Activated CD8-positive, alpha-beta T cell treated with anti-CD3 and anti-CD28 coated beads for 36 hours (primary cell): ENCODE measurements at regions not wholly inside any gene's neighbourhood (a gene's known extent, or its start where the extent isn't known, plus 50 kb on each side); places are given as distances from the start of the nearest gene placed in this dataset.

ENCODE experiments used
- ATAC-seq: fragments of 200-7000 bp; cut with Tn5 transposase; one replicate; pipeline ENCODE4 v1.10.0; 2021; ENCODE audit warnings: mild to moderate bottlenecking, moderate library complexity
- CTCF ChIA-PET: fragments of 350-600 bp; sonication (Branson Sonifier 250); formaldehyde crosslinking; loops from one replicate; lab custom pipeline; 2021; ENCODE audit warnings: antibody characterized with exemption; lab: Charles Lee
- POLR2A ChIA-PET: fragments of 350-600 bp; sonication (Branson Sonifier 250); formaldehyde crosslinking; loops from one replicate; lab custom pipeline; 2021; ENCODE audit warnings: antibody characterized with exemption; lab: Charles Lee
- DNase-seq: peaks from one replicate; pipeline ENCODE4 v3.0.0-alpha.2; 2020
- H3K27ac Mint-ChIP-seq: one replicate; pipeline ENCODE4 v1.8.0; 2021; ENCODE audit warnings: mild to moderate bottlenecking, mixed read lengths
- H3K27me3 Mint-ChIP-seq: one replicate; pipeline ENCODE4 v1.8.0; 2021; ENCODE audit warnings: mixed read lengths
- H3K36me3 Mint-ChIP-seq: one replicate; pipeline ENCODE4 v1.8.0; 2021; ENCODE audit warnings: low read depth, mixed read lengths
- H3K4me1 Mint-ChIP-seq: one replicate; pipeline ENCODE4 v1.8.0; 2021; ENCODE audit warnings: low read depth, mixed read lengths
- H3K4me3 Mint-ChIP-seq: one replicate; pipeline ENCODE4 v1.8.0; 2021; ENCODE audit warnings: mild to moderate bottlenecking, moderate library complexity, mixed read lengths
- H3K9me3 Mint-ChIP-seq: one replicate; pipeline ENCODE4 v1.8.0; 2021; ENCODE audit warnings: mixed read lengths
- intact Hi-C: fragments of 100-400 bp; cut with micrococcal nuclease; formaldehyde crosslinking; loops from one replicate; pipeline ENCODE4 v1.10.0; 2022
- TF ChIP-seq, protein P1 (sequence below): fragments of 200-600 bp; IDR thresholded peaks from one replicate; pipeline ENCODE4 v1.8.0; 2022; ENCODE audit warnings: antibody characterized with exemption, mild to moderate bottlenecking

DNA sequence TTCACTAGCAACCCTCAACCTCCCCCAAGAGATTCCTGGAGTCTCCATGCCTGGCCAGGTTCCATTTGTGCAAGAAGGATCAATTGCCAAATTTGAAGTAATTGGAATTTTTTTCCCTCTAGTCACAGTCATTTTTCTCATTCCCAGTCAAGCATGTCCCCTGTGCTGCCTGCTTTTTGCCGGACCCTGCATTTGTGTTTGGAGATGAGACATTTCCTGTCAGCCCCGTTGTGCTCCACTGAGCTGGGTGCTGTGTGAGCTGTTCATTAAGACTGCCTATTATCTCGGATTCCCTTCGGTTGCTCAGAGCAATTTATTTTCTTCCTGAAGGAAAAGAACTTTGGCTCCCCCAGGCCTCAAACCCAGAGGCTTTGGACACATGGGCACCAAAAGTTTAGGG lies 201.0 kb upstream of the NLRP1 start:
- no peak for DNase-seq
- ChIA-PET POLR2A (interaction anchor here (0.9 kb wide), 1 partner anchor 32 kb away, joined by 3 read pairs; no protein-coding TSS in a partner anchor), CTCF (no interaction called here)
- Mint-ChIP-seq H3K36me3 (no peaks in the 10 kb centered on the region), H3K27me3 (peaks cover 24% of the 10 kb centered on the region), H3K4me1 (no peaks in the 10 kb centered on the region), H3K4me3 (no peak overlapping the region), H3K9me3 (no peaks in the 10 kb centered on the region), H3K27ac (no peak overlapping the region)
- TF ChIP-seq, protein P1, sequence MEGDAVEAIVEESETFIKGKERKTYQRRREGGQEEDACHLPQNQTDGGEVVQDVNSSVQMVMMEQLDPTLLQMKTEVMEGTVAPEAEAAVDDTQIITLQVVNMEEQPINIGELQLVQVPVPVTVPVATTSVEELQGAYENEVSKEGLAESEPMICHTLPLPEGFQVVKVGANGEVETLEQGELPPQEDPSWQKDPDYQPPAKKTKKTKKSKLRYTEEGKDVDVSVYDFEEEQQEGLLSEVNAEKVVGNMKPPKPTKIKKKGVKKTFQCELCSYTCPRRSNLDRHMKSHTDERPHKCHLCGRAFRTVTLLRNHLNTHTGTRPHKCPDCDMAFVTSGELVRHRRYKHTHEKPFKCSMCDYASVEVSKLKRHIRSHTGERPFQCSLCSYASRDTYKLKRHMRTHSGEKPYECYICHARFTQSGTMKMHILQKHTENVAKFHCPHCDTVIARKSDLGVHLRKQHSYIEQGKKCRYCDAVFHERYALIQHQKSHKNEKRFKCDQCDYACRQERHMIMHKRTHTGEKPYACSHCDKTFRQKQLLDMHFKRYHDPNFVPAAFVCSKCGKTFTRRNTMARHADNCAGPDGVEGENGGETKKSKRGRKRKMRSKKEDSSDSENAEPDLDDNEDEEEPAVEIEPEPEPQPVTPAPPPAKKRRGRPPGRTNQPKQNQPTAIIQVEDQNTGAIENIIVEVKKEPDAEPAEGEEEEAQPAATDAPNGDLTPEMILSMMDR, result no peak
- ATAC-seq, result no peak
- intact Hi-C loops, result no loop called here

DNA sequence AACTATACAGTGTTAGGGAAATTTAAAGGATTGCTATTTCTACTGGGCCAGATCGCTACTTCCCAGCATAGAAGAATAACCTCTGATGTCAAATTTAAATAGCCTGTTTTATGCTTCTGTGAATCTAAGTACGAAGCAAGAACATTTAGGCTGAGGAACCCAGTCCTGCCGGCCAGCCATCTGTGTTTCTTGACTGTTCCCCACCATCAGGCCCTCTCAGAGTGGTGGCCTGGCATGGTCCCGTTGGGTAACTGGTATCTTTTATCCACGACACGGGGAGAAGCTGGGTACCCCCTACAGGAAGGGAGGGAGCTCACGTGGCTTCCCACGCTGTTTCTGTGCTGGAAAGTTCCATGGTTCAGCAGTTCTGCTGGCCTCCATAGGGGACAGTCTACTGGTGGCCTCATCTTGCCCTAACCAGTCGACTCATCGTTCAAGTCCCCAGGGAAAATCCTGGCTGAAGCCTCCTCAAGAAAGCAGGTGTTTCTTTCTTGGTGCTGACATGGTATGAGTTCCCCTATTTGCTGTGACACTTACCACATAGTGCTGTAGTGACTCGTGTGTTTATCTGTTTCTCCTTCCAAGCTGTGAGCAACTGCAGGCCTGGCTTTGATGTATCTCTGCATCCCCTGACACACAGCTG lies 201.7 kb upstream of the NLRP1 start:
- Mint-ChIP-seq H3K27me3 (peaks cover 27% of the 10 kb centered on the region), H3K4me1 (no peaks in the 10 kb centered on the region), H3K9me3 (no peaks in the 10 kb centered on the region), H3K4me3 (no peak overlapping the region), H3K27ac (no peak overlapping the region), H3K36me3 (no peaks in the 10 kb centered on the region)
- CTCF ChIA-PET, result no interaction called here
- POLR2A ChIA-PET, result no interaction called here
- no peak for DNase-seq
- TF ChIP-seq, protein P1, result no peak
- intact Hi-C loops, result no loop called here
- ATAC-seq, result no peak

DNA sequence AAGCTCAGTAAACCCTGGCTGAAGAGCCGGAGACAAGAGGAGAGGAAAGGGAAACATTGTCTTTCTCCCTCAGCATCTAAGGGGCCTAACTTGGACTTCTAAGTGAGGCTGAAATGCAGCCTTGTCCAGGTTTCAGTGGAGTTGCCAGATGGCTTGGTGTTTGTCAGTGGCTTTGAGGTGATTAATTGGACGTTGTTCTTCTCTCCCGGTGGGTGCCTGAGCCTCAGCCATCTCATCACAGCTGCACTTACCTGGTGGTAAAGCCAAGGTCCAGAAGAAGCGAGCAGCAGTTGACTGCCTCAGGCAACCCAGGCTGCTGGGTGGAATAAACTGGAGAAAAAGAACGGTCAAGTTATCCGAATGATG lies 202.2 kb upstream of the NLRP1 start:
- intact Hi-C loops, result no loop called here
- POLR2A ChIA-PET, result no interaction called here

DNA sequence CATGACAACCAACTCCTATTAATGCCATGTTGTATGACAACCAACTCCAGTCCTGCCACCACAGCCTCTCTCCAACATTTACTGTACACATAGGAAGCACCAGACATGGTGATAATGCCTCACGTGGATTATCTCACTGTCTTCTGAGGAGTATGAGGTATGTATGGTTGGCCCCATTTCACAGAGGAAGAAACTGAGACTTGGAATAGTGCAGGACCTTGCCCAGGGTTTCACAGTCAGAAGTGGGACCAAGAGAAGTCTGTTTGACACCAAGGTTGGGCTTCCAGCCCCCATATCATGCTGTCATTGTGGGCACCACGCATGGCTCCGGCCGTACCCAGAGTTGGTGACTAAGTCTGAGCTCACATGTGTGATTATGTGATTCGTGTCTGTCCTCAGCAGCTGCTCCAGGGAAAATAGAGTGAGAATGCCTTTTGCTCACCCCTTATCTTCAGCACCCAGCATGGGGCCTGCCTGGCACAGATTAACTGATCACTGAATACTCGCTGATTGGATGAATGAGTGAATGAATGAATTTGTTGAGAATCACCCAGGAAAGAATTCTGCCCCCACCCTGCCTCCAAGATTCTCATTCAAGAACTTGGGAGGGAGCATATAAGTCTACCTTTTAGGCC lies 204.1 kb upstream of the NLRP1 start:
- DNase-seq, result no peak
- no peak overlapping the region for H3K4me3 Mint-ChIP-seq
- no peak for ATAC-seq
- no peak overlapping the region for H3K27ac Mint-ChIP-seq
- ChIA-PET CTCF (no interaction called here), POLR2A (no interaction called here)
- H3K27me3 Mint-ChIP-seq, result peaks cover 33% of the 10 kb centered on the region
- peaks cover 7% of the 10 kb centered on the region for H3K9me3 Mint-ChIP-seq
- TF ChIP-seq, protein P1, result no peak
- no peaks in the 10 kb centered on the region for H3K4me1 Mint-ChIP-seq
- intact Hi-C loops, result no loop called here
- no peaks in the 10 kb centered on the region for H3K36me3 Mint-ChIP-seq

More for the DNA sequence above, 202.2 kb upstream of the NLRP1 start:
- Mint-ChIP-seq H3K36me3 (no peaks in the 10 kb centered on the region), H3K4me3 (no peak overlapping the region), H3K4me1 (no peaks in the 10 kb centered on the region), H3K27ac (no peak overlapping the region), H3K27me3 (peaks cover 29% of the 10 kb centered on the region), H3K9me3 (no peaks in the 10 kb centered on the region)
- TF ChIP-seq, protein P1, result no peak
- CTCF ChIA-PET, result no interaction called here
- no peak for DNase-seq
- no peak for ATAC-seq

DNA sequence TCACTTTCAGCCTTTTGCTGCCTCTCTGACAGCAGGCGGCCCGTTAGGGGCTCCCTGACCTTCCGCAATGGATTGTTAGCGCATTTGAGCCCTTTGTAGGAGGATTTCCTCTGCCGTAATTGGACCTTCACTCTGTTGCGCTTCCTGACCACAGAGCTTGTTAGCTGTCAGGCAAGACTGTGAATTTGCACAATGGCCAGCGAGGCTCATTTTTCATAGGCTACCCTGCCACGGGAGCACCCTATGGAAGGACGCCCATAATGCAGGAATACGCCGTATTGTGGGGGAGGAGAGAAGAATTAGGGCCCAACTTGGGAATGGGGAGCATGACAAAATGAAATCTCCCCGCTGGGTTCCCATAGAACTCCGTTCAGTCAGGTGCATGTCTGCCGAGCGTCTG lies 205.2 kb upstream of the NLRP1 start:
- H3K9me3 Mint-ChIP-seq, result peaks cover 7% of the 10 kb centered on the region
- H3K27me3 Mint-ChIP-seq, result peaks cover 31% of the 10 kb centered on the region
- ChIA-PET CTCF (no interaction called here), POLR2A (no interaction called here)
- no peaks in the 10 kb centered on the region for H3K4me1 Mint-ChIP-seq
- ATAC-seq (no peak), DNase-seq (no peak)
- TF ChIP-seq, protein P1, result no peak
- intact Hi-C loops, result no loop called here
- H3K27ac Mint-ChIP-seq, result no peak overlapping the region
- no peak overlapping the region for H3K4me3 Mint-ChIP-seq
- no peaks in the 10 kb centered on the region for H3K36me3 Mint-ChIP-seq
